Large intestine (tissue), 3 donors: ENCODE measurements at regions not wholly inside any gene's neighbourhood (a gene's known extent, or its start where the extent isn't known, plus 50 kb on each side); places are given as distances from the start of the nearest gene placed in this dataset.
"Not testable (repeated sequence)": the region's sequence is repeated elsewhere in the genome, so short reads cannot be mapped to it uniquely, and the experiment has no call there.

Experiments
- DNase-seq, 2 donors: peaks; one replicate each; pipeline versions ENCODE4 v3.0.0 to v3.0.0-alpha.2; 2013
- H3K27ac ChIP-seq: one replicate; pipeline ENCODE4 v1.5.1; 2013; ENCODE audit warnings: low read length
- H3K27me3 ChIP-seq: 2 replicates; pipeline ENCODE4 v1.6.1; 2013; ENCODE audit warnings: low read length; ENCODE audit not compliant: control insufficient read depth, insufficient read depth
- H3K36me3 ChIP-seq: 2 replicates; pipeline ENCODE4 v1.6.1; 2013; ENCODE audit warnings: low read length; ENCODE audit not compliant: control insufficient read depth, insufficient read depth
- H3K4me1 ChIP-seq: one replicate; pipeline ENCODE4 v1.6.1; 2013; ENCODE audit warnings: low read length; ENCODE audit not compliant: control insufficient read depth, insufficient read depth
- H3K4me3 ChIP-seq: one replicate; pipeline ENCODE4 v1.5.1; 2013; ENCODE audit warnings: low read length
- H3K9me3 ChIP-seq: one replicate; pipeline ENCODE4 v1.6.1; 2013; ENCODE audit warnings: mild to moderate bottlenecking, low read depth, low read length, moderate library complexity; ENCODE audit not compliant: control insufficient read depth
- WGBS: methylation state at CpG from one replicate; pipeline ENCODE4 v1.1.5; 2013; ENCODE audit warnings: low lambda C conversion rate; ENCODE audit not compliant: insufficient coverage; 5-methylcytosine and 5-hydroxymethylcytosine counted together

DNA sequence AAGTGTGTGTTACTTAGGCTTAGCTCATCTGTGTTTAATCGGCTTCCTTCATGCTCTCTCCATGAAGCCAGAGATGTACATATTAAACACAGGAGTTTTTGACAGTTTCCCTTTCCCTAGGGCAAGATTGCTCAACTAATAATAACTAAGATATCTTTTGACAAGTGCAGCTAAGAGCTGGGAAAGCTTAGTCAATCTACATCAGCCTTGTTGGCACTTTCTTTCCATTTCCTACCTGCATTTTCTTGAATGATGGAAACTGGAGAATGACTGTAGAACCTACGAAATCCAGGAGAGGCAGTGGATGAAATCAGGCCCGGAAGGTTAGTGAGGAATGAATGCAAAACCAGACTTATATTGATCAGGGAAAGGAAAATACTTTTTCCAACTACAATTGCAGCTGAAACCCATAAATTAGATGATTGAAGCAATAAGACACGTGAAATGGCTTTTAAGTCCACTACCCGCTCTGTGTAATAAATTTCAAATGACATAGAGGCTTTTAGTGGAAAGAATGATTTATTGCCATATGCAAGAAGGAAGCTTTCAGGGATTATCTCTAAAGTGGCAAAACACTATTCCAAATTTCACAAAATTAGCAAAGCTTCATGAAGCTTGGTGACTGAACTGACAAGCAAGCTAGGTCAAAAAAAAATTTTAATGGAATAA is 237.2 kb upstream of the ID4 start:
- H3K36me3 ChIP-seq, result no peaks in the 10 kb centered on the region
- no peak overlapping the region for H3K4me3 ChIP-seq
- 24% methylated on average over 2 of the region's 5 CpGs for WGBS
- no peaks in the 10 kb centered on the region for H3K9me3 ChIP-seq
- no peak overlapping the region for H3K27ac ChIP-seq
- no peaks in the 10 kb centered on the region for H3K4me1 ChIP-seq
- no peak for DNase-seq
- no peaks in the 10 kb centered on the region for H3K27me3 ChIP-seq

DNA sequence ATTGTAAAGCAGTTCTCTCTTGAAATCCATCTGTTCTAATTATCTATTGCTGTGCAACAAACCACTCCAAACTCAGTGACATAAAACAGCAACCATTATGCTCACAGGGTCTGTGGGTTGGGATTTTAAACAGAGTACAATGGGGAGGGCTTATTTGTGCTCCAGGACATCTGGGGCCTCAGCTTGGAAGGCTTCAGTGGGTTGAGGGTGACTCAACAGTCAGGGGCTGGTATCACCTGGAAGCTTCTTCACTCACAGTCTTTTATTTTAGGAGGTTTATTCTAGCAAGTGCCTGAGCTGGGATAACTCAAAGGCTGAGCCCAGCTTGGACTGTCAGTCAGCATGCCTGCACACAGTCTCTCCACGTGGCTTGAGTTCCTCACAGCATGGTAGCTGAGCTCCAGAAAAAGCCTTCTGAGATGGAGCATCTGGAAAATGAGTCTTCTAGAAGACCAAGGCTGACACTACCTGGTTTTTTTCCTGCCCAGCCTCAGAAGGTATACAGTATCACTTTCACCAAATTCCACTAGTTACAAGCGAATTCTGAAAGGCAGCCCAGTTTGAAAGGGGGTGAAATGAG is 234.6 kb upstream of the ID4 start:
- Histone ChIP-seq H3K4me1 (no peaks in the 10 kb centered on the region), H3K4me3 (no peak overlapping the region), H3K27ac (no peak overlapping the region), H3K27me3 (no peaks in the 10 kb centered on the region), H3K36me3 (no peaks in the 10 kb centered on the region), H3K9me3 (no peaks in the 10 kb centered on the region)
- WGBS, result no CpG with 5 or more reads among the region's 2 CpGs
- DNase-seq, result no peak

DNA sequence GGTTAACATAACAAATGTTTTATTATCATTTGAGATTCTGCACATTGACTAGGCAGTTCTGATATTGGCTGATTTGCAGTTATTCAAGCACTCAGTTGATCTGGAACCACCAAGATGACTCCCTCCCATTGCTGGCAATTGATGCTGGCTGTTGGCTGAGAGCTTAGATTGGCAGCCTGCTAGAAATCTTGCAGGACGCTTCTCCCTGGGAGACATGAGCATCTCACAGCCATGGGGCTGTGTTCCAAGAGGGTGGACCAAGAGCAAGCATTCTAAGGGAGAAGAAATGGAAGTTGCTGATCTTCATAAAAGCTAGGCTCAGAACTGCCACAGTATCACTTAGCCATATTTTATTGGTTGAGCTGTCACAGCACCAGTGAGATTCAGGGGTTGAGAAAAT is 233.4 kb upstream of the ID4 start:
- Histone ChIP-seq H3K27me3 (no peaks in the 10 kb centered on the region), H3K4me3 (no peak overlapping the region), H3K27ac (no peak overlapping the region), H3K4me1 (no peaks in the 10 kb centered on the region), H3K36me3 (no peaks in the 10 kb centered on the region), H3K9me3 (no peaks in the 10 kb centered on the region)
- DNase-seq, result no peak
- WGBS, result no CpG with 5 or more reads among the region's 1 CpG

DNA sequence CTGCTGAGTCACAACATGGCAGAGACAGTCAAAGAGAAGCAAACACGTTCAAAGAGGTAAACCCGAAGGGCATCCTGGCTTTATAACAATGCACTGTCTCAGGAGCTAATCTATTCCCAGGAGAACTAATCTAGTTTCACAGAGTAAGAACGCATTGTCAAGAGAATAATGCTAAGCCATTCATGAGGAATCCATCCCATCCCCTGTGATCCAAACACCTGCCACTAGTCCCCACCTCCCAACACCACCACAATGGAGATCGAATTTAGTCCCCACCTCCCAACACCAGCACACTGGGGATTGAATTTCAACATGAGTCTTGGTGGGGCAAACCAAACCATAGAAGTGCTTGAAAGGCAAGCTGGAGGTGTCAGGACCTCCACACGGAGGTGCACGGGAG is 231.5 kb upstream of the ID4 start:
- H3K36me3 ChIP-seq, result no peaks in the 10 kb centered on the region
- no peak for DNase-seq
- no peak overlapping the region for H3K27ac ChIP-seq
- no peaks in the 10 kb centered on the region for H3K27me3 ChIP-seq
- H3K9me3 ChIP-seq, result no peaks in the 10 kb centered on the region
- H3K4me3 ChIP-seq, result no peak overlapping the region
- H3K4me1 ChIP-seq, result no peaks in the 10 kb centered on the region
- no CpG with 5 or more reads among the region's 6 CpGs for WGBS

DNA sequence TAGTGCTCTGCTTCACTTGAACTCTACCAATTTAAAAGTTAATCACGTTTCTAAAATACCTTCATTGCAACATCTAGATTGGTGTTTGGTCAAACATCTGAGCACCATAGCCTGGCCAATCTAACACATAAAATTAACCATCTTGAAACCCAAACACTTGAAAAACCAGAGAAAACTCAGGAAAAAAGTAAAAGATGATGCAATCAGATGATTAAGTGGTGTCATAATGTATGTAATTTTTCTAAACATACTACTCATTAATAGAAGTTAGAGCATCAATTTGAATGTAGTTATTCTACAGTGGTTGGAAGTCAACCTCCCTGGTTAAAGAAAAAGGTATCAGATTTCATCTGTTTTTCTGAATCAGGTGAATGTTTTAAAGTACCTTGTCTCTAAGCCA is 228.6 kb upstream of the ID4 start:
- Histone ChIP-seq H3K36me3 (no peaks in the 10 kb centered on the region), H3K27me3 (no peaks in the 10 kb centered on the region), H3K4me1 (no peaks in the 10 kb centered on the region), H3K27ac (no peak overlapping the region), H3K4me3 (no peak overlapping the region), H3K9me3 (peaks cover 5% of the 10 kb centered on the region)
- no CpG with 5 or more reads among the region's 1 CpG for WGBS
- no peak for DNase-seq

DNA sequence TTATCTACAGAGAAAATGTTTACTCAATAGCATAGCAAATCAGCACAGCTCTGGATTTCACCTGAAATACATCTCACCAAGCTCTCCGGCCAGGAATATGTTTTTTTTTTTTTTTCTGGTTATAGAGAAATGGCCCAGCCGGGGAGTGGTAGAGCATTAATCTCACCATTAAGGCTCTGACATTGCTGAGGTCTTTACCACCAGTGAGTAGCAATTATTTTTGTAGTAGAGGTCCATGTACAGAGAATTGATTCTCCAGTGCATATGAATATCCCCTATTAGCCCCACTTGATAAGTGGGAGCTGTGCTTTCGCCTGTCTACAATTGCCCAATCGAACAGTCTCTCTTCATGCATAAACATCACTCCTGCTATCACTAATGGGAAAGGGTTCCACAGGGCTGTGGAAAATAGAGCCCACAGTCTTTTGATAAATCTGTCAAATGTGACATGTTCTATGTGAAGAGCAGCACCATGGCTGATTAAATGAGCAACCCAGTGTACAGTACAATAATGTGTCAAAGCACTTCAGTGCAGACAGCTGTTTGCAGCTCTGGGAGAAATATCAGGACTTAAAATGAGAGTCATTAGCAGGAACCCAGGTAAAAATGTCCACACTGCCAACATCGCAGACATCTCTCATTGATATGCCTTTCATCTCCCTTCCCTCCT is 227.1 kb upstream of the ID4 start:
- DNase-seq, result no peak
- Histone ChIP-seq H3K9me3 (peaks cover 12% of the 10 kb centered on the region), H3K4me3 (no peak overlapping the region), H3K4me1 (no peaks in the 10 kb centered on the region), H3K27ac (no peak overlapping the region), H3K27me3 (no peaks in the 10 kb centered on the region), H3K36me3 (no peaks in the 10 kb centered on the region)
- WGBS, result 80% methylated on average over 1 of the region's 5 CpGs

DNA sequence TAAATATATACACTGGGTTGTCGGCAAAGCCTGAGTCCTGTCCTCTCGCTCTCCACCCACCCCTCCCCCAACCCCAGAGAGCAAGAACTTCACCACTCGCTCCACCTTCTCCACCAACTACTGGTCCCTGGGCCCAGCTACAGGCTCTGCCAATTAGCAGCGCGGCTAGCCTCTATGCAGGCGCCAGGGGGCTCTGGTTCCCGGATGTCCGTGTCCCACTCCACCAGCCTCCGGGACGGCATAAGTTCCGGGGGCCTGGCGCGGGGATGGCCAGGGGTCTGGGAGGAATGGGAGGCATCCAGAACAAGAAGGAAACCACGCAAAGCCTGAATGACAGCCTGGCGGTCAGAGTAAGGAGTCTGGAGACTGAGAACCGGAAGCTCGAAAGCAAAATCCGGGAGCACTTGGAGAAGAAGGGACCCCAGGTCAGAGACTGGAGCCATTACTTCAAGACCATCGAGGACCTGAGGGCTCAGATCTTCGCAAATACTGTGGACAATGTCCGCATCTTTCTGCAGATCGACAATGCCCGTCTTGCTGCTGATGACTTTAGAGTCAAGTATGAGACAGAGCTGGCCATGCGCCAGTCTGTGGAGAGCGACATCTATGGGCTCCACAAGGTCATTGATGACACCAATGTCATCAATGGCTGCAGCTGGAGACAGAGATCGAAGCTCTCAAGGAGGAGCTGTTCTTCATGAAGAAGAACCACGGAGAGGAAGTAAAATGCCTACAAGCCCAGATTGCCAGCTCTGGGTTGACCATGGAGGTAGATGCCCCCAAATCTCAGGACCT is 224.3 kb upstream of the ID4 start:
- DNase-seq, H3K4me3 ChIP-seq, H3K4me1 ChIP-seq, H3K27me3 ChIP-seq, H3K27ac ChIP-seq, H3K36me3 ChIP-seq: not testable (repeated sequence)
- 90% methylated on average over 2 of the region's 27 CpGs for whole genome bisulfite sequencing
- H3K9me3 ChIP-seq, result peaks cover 12% of the 10 kb centered on the region

DNA sequence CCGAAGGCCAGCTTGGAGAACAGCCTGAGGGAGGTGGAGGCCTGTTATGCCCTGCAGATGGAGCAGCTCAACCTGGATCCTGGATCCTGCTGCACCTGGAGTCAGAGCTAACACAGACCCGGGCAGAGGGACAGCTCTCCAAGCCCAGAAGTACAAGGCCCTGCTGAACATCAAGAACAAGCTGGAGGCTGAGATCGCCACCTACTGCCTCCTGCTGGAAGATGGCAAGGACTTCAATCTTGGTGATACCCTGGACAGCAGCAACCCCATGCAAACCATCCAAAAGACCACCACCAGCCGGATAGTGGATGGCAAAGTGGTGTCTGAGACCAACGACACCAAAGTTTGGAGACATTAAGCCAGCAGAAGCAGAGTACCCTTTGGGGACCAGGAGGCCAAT is 223.5 kb upstream of the ID4 start:
- H3K9me3 ChIP-seq, result peaks cover 12% of the 10 kb centered on the region
- H3K36me3 ChIP-seq, result no peaks in the 10 kb centered on the region
- WGBS, result no CpG with 5 or more reads among the region's 5 CpGs
- no peak for DNase-seq
- no peak overlapping the region for H3K4me3 ChIP-seq
- no peak overlapping the region for H3K27ac ChIP-seq
- H3K27me3 ChIP-seq, result no peaks in the 10 kb centered on the region
- H3K4me1 ChIP-seq, result no peaks in the 10 kb centered on the region

DNA sequence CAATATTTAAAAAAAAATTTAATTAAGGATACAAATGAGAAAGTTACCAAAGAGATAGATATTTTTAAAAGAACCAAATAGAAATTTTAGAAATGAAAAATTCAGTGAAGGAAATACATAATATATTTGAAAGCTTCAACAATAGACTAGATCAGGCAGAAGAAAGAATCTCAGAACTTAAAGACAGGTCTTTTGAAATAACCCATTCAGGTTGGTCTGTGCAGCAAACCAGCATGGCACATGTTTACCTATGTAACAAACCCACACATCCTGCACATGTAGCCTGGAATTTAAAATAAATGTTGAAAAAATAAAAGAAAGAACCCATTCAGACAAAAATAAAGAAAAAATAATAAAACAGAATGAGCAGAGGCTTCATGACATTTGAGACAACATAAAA is 221.1 kb upstream of the ID4 start:
- H3K27ac ChIP-seq, result no peak overlapping the region
- peaks cover 12% of the 10 kb centered on the region for H3K9me3 ChIP-seq
- no peak for DNase-seq
- H3K36me3 ChIP-seq, result no peaks in the 10 kb centered on the region
- no peaks in the 10 kb centered on the region for H3K27me3 ChIP-seq
- H3K4me3 ChIP-seq, result no peak overlapping the region
- no peaks in the 10 kb centered on the region for H3K4me1 ChIP-seq

DNA sequence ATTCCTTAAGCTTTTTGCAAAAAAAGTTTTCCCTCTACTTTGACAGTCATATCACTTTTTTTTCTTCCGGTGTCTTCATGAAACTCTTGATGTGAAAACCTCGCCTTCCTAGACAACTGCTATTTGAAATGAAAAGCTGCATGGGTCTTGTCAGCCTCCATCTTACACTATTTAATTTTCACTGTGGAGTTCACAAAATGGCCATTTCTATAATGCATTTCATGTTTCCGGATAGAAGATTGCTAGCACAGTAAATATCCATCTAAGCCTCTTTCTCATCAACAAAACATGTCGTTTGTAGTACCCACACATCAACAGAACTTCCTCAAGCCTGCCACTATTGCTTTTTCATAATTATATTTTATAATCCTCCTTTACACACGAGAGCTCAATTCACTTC is 204.9 kb upstream of the ID4 start:
- Histone ChIP-seq H3K9me3 (no peaks in the 10 kb centered on the region), H3K4me1 (no peaks in the 10 kb centered on the region), H3K36me3 (no peaks in the 10 kb centered on the region), H3K27ac (no peak overlapping the region), H3K4me3 (no peak overlapping the region), H3K27me3 (no peaks in the 10 kb centered on the region)
- no peak for DNase-seq
- WGBS, result 89% methylated on average over 4 of the region's 5 CpGs
